Ramos (cell line): ENCODE measurements at regions not wholly inside any gene's neighbourhood (a gene's known extent, or its start where the extent isn't known, plus 50 kb on each side); places are given as distances from the start of the nearest gene placed in this dataset.
"Not testable (repeated sequence)": the region's sequence is repeated elsewhere in the genome, so short reads cannot be mapped to it uniquely, and the experiment has no call there.

Experiments used
- in situ Hi-C: fragments of 300-500 bp; cut with MboI; formaldehyde crosslinking; loops from one replicate; pipeline ENCODE4 v1.14.3; 2022; ENCODE audit warnings: low sequenced_read_pairs; ENCODE audit not compliant: unreplicated experiment

DNA sequence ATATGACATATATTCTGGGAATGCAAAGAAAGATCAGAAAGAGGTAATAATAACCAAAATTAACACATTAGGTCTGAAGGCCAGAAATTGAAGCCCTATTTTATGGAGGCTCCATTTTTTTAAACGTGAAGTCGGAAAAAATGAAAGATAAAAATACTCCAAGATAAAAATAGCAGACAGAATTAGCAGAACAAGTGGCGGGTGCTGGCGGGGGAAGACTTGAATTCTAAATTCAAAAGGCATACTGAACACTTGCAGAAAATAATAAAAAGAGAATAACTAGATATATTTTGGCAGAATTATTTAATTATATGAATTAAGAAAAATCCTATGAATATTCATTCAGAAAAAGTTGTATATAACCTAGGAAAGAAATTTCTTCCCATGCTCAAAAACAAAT lies 543.7 kb upstream of the ACO1 start:
- in situ Hi-C loops = no loop called here

DNA sequence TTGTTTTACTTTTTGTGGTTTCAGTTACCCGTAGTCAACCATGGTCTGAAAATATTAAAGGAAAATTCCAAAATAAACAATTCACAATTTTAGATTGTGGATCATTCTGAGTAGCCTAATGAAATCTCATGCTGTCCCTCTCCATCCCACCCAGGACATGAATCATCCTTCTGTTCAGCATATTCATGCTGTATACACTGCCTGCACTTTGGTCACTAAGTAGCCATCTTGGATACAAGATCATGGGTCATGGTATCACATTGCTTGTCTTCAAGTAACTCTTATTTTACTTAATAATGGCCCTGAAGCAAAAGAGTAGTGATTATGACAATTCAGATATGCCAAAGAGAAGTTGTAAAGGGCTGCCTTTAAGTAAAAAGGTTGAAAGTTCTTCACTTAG lies 536.5 kb upstream of the ACO1 start:
- in situ Hi-C loops = no loop called here

DNA sequence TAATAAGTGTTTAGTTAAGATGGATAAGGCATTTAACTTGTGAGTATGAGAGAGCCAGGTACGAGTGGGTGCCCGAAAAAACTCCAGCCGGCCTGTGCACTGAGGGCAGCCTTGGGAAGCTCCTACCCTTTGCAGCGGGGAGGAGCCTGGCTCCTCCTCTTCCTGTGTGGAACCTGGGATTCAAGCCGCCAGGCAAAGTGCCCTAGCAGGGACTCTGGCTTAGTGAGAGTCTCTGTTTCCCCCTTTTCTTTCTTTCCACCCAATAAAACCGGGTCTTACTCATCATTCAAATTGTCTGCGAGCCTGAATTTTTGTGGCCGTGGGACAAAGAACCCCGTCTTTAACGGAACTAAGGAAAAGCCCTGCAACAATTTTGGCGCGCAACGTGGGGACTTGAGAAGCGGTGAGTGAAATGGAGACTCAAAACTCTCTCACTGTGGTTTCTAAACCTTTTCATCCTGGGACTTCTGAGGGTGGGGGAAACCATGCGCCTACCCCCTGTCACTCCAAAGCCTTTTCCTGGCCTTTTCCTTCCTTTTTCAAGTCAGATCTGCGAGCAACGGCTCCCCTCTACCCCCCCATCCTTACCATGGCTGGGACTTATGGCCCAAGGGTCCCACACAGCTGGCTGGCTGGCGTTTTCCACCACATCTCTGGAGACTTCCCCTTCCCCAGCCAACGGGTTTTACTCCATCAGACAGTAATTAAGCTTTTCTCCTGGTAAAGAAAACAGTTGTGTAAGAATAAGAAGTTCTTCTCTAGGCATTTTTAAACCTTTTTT lies 535.7 kb upstream of the ACO1 start:
- in situ Hi-C loops = no loop called here

DNA sequence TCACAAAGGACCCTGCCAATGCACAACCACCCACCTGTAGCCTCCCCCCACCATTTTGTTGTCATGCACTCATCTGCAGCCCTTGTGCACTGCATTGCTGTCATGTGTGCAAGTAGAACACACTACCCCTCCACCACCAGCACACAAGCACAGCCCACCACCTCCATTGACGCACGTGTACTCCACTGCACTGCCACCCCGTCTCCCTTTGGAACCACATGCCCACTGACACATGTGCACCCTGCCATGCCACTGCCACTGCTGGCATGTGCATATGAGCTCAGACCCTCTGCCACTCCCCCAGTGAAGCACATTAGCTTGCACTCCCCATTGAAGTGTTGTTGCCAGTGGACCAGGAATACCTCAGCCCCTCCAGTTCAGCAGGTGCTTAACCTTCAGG lies 530.3 kb upstream of the ACO1 start:
- in situ Hi-C loops = no loop called here

DNA sequence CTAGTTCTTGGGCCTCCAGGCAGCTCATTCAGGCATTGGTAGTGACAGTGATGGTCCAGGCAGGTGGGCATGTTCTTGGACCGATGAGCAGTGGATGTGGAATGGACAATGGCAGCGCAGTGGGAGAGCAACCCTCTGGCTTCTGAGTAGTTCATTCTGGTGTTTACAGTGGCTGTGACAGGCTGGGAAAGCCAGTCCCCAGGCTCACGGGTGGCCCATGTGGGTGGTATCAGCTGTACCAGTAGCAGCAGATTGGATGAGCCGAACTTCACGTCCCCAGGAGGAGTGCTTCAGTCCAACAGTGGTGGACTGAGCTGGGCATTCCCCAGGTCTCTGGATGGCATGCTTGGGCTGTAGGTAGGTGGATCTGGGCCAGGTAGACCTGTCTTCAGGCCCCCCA lies 515.6 kb upstream of the ACO1 start:
- in situ Hi-C loops = no loop called here

- in situ Hi-C loops = no loop called here
Measured at GRCh38 chr9:31870276-31870675, 514.2 kb upstream of the ACO1 start.

DNA sequence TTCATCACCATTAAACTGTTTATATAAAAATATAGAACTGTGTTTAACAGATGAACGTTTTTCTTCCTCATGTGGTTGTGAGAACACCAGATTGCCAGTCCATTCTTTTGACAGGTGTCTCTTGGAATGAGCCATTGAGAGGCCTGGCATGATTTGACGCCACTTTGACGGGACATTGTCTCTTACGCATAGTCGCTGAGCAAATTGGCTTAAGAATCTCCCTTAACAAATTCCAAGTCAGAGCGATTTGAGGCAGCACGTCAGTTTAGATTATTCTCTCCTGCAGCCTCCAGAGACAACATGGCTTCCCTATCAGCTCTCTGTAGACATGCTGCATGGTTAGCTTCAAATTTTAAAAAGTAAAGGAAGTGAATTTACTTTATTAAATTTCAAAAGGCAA lies 510.7 kb upstream of the ACO1 start:
- in situ Hi-C loops = no loop called here

GRCh38 chr9:31894008-31894407 lies 490.4 kb upstream of the ACO1 start:
- in situ Hi-C loops = no loop called here

GRCh38 chr9:31908158-31908890 lies 476.1 kb upstream of the ACO1 start:
- in situ Hi-C loops = no loop called here

- in situ Hi-C loops = no loop called here
Measured at GRCh38 chr9:31908891-31909480, 475.5 kb upstream of the ACO1 start.

- in situ Hi-C loops = no loop called here
Measured at GRCh38 chr9:31912636-31913035, 471.8 kb upstream of the ACO1 start.

DNA sequence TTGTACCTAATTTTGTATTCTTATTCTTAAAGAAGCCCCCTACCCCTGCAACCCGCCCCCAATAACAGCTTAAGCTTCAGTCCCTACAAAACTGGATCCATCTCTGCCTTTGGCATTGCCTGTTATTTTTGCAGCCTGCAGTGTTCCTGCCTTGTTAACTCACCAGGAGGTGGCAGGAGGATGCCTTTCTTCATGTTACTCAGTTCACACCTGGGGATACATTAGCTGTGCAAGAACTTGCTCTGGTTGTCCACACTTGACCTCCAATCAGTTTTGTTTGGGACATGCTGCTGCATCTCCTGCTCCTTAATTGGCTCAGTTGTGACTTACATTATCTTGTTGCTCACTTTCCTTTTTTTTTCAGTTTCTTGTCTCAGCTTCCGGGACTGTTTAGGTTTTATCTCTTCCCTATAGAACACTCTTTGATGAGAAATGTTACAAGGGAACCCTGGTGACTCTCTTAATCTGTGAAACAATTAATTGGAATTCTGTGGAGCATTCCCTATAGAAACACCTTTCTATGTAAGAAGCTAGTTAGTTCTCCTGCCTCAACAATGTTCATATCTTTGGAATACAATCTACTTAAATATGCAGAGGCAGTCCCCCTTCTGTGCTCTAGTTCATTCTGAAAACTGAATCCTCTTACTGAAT lies 467.7 kb upstream of the ACO1 start:
- in situ Hi-C loops = no loop called here

- in situ Hi-C loops = not testable (repeated sequence)
Measured at GRCh38 chr9:31937737-31938136, 446.7 kb upstream of the ACO1 start.

- in situ Hi-C loops = no loop called here
Measured at GRCh38 chr9:31950756-31951155, 433.7 kb upstream of the ACO1 start.

DNA sequence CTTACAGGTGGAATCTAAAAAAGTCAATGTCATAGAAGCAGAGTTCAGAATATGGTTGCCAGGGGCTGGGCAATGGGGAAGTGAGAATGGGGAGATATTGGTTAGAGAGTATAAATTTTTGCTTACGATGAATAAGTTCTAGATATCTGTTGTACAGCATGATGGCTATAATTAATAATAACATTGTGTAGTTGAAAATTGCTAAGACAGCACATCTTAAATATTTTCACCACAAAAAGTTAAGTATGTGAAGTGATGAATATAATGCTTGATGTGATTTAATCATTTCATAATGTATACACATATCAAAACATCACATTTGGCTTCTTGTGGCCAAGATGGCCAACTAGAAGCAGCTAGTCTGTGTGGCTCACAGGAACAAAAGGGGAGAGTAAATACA lies 425.9 kb upstream of the ACO1 start:
- in situ Hi-C loops = no loop called here

DNA sequence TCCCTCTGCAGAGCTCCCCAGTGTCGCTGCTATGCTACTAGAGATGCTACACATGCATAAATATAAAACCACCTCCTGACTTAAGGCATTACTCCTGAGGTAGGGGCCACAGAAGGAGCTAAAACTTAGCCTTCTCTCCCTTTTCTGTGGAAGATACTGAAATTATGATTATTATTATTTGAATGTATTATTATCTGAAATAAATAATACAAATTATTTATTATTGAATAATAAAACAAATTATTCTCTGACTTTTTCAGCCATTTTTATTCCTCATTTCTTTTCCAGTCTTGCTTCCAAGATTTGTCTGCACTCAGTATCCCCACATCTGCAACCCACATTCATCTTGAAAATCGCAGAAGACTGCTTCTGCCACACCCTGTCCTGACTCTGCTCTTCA lies 414.9 kb upstream of the ACO1 start:
- in situ Hi-C loops = no loop called here

- in situ Hi-C loops = no loop called here
Measured at GRCh38 chr9:31983895-31984294, 400.5 kb upstream of the ACO1 start.

- in situ Hi-C loops = no loop called here
Measured at GRCh38 chr9:31996331-31996730, 388.1 kb upstream of the ACO1 start.

- in situ Hi-C loops = no loop called here
Measured at GRCh38 chr9:32004431-32005076, 379.9 kb upstream of the ACO1 start.

DNA sequence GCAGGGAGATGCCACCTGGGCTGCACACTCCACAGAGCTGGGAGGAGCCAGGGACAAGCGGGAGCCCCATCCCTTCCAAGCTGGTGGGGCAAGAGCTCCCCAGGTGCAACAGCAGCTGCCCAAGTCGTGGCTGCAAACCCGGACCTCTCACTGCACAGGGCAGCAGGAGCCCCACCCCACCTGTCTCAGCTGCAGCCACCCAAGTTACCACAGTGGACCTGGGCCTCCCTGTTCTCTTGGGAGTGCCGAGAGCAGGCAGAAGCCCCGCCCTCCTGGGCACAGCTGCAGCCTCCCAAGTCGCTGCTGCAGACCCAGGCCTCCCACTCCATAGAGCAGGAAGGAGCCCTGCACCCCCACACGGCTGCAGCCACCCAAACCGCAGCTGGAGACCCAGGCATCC lies 374.1 kb upstream of the ACO1 start:
- in situ Hi-C loops = no loop called here

DNA sequence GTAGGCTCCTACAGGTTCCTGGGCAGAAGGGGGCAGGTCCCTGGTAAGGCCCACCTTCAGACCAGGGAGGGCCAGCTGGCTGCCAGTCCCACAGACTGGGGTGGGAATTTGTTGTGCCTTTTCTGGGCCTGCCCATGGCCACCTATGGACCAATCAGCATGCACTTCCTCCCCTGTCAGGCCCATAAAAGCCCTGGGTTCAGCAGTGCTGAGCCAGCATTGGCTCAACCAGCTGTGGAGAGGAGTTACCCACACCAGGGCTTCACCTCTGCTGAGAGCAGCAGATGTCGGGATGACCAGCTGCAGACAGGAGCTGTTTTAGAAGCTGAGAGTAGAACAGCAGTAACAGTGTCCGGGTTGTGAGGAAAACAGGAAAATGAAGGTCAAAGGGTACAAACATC lies 373.4 kb upstream of the ACO1 start:
- in situ Hi-C loops = no loop called here
